GM21786 (cell line): ENCODE measurements at regions not wholly inside any gene's neighbourhood (a gene's known extent, or its start where the extent isn't known, plus 50 kb on each side); places are given as distances from the start of the nearest gene placed in this dataset.
A peak's percentile ranks its signal among the peaks of the same experiment; 100 is the strongest.

Source experiments
- ATAC-seq: cut with Tn5 transposase; IDR thresholded peaks from one replicate; pipeline ENCODE4 v1.9.1; 2021; ENCODE audit not compliant: unreplicated experiment

GRCh38 chr5:115413651-115414050 is 117.2 kb upstream of the CCDC112 start:
- no peak for ATAC-seq

GRCh38 chr5:115409094-115409493 is 112.6 kb upstream of the CCDC112 start:
- no peak for ATAC-seq

DNA sequence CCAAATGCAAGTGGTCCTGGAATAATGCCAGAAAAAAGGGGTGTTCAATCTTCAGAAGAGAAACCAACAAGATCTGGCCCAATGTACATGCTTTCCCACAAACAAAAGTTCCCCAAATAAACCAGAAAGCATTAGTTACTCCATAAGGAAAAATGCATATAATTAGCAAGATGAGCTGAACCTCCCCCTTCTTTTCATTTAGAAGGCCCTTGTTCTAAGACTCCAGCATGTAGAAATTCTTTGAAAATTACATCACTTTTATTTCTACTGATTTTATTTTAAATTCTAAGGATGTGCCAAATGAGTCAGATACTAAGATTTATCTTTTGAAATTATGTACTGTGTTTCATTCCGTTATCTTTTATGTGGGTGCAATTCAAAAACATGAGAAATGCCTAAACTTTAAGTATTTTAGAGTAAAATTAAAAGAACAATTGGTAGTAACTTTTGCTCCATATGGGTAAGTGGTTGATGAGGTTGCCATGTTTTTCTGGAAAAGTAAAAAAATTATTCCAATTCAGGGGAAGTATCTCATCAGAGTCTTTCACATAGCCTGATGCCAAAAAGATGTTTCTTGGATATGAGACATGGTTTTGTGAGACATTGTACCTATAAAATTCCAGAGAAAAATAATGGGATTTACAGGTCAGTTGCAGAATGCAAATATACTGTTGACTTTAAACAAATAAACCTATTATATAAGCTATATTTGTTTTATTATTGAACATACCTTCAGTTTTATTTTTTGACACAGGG is 106.5 kb upstream of the CCDC112 start:
- ATAC-seq, result no peak

- no peak for ATAC-seq
These were observed 105.6 kb upstream of the CCDC112 start for GRCh38 chr5:115402092-115402491.

GRCh38 chr5:115398719-115399118 is 102.3 kb upstream of the CCDC112 start:
- ATAC-seq, result no peak

DNA sequence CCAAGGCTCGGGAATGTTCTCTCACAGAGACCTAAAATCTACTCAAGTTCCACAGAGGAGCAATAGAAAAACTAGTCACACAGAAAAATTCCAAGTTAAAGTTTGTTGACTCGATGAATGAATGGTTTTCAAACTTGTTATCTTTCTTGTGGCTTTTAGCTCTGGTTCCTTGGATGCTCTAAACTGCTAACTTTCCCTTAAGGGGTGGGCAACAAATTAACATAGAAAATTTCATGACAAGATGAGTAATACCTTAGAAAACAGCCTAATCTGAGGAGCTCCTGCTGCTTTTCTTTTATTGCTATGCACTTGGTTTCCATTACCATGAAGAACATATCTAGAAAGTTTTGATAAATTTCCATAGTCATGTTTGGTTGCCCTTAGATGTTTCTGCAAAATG is 100.2 kb upstream of the CCDC112 start:
- no peak for ATAC-seq

DNA sequence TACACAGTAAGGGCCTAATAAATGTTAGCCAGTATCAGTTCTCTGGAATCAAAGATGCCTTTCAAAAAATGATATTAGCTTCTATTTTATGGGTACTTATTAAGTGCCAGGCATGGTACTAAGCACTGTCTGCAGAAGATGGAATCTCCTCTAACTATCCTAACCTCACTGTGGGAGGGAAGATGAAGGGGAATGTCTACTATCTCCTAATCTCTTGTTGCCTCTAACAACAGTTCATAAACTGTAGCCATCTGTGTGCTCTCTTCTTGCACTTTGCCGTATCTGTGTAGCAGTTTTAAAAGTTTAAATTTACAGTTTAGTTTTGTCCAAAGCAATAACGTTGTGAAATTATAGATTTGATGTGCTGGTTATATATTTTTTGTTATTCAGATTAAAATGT is 99.6 kb upstream of the CCDC112 start:
- ATAC-seq, result no peak

- no peak for ATAC-seq
These were observed 98.1 kb upstream of the CCDC112 start for GRCh38 chr5:115394531-115394930.

- no peak for ATAC-seq
These were observed 96.8 kb upstream of the CCDC112 start for GRCh38 chr5:115393239-115393638.

- no peak for ATAC-seq
These were observed 96.2 kb upstream of the CCDC112 start for GRCh38 chr5:115392611-115393010.

DNA sequence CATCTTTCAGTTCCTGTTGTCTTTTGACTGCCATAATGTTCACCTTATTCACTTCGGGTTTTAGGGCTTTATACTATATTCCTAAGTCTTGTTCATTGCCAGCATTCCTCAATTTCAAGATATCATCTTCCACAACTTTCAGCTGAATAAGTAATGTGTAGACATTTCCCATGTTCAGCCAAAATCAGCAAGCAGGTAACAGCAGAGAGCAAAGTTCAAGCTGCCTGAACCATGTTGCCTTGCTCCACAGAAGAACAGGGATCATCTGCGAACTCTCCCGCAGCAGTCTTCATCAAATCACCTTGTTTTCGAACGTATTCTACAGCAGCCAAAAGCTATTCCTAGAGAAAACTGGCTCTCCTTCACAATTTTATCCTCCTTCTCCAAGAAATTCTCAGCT is 95.3 kb upstream of the CCDC112 start:
- ATAC-seq, result no peak

DNA sequence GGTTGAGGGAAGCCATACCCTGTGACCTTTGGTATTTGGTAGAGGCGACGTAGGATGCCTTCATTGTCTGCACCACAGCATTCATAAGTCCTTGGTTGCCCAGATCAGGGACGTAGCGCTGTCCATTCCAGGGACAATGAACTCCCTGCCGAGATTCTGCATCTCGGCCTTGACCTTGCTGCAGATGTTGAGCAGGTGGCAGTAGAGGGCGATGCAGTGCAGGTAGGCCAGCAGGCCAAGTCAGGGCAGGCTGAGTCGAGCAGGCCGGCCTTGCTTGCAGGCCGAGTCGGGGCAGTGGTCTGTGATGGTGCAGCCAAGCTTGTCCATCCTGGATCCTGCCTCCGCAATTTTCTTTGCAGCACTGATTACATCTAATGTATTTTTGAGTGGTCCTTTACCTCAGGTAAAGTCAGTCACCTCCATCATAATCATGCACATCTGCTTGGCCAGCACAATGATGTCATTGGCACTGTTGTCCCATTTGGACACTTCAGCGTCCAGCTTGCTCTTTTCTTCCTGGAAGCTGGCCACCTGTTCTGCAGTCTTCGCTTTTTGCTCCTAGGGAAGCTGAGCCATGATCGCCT is 93.4 kb upstream of the CCDC112 start:
- ATAC-seq, result no peak

DNA sequence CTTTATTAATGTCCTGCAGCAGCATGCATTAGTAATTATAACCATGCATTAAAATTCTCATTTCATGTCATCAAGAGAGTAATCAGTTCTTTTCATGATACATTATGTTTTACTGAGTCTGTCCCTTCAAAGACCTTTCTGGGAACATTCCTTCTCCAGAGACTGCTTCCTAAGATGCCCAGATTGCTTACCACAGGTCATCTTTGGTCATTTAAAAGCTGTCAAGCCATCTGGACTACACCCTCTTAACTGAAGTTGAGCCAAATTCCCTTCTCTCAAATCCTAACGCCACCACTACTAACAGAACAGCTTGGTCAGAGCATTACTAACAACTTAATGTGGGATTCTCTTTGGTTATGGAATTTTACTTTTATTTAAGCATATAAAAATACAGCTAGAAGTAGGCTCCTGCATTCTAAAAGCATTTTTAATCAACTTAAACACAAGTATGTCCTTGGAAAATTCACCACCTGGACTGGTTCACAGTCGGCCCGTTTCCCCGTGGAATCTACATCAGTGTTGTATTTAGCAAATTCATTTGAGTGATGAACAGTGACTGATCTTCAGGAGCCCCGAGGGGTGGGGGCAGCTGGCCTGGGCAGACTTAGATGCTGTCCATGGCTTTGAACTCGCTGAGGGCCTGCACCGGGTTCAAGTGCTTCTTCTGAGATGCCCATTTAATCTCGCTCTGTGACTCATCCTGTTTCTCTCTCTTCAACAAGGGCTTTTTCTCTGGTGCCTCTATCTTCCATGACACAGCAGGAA is 92.8 kb upstream of the CCDC112 start:
- ATAC-seq, result no peak

GRCh38 chr5:115388240-115388639 is 91.8 kb upstream of the CCDC112 start:
- ATAC-seq, result no peak

DNA sequence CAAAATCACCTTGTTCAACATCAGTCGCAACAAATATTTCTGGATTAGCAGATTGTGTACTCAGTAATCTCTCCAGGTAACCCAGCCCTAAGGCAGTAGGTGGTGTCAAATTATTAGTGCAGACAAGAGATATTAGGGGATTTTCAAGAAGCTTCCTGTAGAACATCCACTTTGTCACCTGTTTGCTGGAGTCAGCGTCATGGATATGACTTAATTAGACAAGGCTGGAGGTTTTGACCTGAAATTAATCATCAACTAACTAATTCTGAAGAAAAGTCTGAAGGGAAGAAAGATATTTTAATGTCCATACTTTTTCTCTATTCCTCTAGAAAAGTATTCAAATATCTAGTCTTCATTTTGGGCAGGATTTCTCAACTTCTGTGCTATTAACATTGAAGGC is 91.4 kb upstream of the CCDC112 start:
- no peak for ATAC-seq

GRCh38 chr5:115386657-115387056 is 90.2 kb upstream of the CCDC112 start:
- ATAC-seq, result no peak

GRCh38 chr5:115384587-115385375 is 88.3 kb upstream of the CCDC112 start:
- no peak for ATAC-seq

DNA sequence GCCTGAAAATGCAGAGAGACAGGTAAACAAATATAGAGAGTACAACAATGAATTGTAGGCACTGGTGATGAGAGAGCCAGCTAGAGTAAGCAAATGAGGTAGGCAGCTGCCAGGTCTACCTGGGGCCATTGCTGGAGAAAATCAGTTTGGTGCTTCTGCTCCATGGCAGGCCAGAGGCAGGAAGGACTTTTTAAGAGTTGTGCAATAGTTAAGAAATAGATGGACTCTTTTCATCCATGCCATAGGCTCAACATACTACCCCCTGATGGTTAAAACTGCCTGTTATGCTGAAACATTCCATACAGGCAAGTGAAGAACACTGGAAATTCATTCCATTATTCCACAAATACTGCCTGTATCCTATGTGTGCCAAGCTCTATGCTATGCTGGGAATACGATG is 86.5 kb upstream of the CCDC112 start:
- no peak for ATAC-seq

DNA sequence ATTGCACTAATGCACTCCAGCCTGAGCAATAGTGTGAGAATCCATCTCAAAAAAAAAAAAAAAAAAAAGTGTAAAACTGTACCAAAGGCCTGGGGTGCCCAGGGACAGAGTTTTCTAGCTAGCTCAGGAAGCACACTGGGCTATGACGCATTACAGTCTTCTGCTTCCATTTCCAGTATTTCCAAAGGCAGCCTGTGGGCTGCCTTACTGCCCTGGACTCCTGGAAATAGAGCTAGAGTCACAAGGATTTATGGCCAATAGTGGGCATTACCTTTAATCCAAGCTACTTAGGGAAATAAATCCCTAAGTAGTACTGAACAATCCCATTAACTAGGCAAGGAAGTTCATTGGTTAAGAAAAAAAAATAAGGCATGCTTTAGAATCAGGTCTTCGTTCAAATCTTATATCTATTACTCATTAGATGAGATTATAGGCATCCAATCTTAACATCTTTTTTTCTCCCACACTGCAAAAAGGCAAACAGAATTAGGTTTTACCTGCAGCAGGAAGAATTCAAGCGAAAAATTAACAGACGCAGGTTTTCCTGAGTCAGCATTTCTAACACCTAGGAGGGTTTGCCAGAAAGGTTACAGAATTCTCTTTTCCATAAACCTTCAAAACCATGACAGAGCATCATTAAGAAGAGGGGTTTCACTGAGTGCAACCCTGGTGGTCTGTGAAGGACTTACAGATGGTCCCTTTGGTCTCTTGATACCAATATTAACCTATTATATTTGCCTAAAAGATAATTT is 85.6 kb upstream of the CCDC112 start:
- ATAC-seq, result no peak

DNA sequence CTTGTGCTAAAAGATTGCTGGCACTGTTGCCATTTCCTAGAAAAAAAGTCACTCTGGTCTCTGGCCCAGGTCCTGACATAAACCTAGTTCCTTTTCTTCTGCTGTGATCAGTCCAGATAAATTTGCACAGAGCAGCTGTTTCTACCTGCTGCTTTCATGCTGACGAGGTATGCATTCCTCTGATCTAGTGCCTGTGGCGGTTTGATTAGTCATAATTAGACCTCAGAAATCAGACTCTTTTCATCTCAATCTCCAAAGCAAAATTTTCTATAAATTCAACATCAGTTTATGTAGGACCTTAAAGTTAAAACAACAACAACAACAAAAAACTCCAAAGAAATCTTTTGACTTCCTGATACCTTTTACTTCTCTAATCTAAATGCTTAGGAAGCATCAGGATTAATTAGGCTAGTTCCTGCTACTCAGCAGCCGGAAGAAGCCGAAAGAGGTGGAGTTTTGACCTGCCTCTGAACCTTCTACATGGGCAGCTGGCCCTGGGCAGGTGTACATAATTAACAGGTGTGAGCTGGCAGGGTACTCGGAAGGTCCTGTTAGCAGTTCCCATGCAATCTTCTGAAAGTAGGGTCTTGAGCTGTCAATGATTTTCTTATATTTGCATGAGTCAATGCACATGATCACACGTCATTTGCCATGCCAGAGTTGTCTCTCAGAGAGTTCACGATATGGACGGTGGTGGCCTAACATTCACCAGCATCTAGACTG is 83.3 kb upstream of the CCDC112 start:
- ATAC-seq, result peak; percentile 43
